Osteocyte (in vitro differentiated cells): ENCODE measurements at regions not wholly inside any gene's neighbourhood (a gene's known extent, or its start where the extent isn't known, plus 50 kb on each side); places are given as distances from the start of the nearest gene placed in this dataset.

Experiments
- DNase-seq: peaks from one replicate; pipeline ENCODE4 v3.0.0; 2021; ENCODE audit warnings: mixed read lengths; ENCODE audit not compliant: unreplicated experiment; ENCODE audit errors: extremely low spot score
- H3K27ac Mint-ChIP-seq: one replicate; pipeline ENCODE4 v1.8.0; 2021; ENCODE audit warnings: mild to moderate bottlenecking, mixed read lengths; ENCODE audit not compliant: unreplicated experiment
- H3K27me3 Mint-ChIP-seq: one replicate; pipeline ENCODE4 v1.8.0; 2021; ENCODE audit warnings: mixed read lengths; ENCODE audit not compliant: unreplicated experiment
- H3K36me3 Mint-ChIP-seq: one replicate; pipeline ENCODE4 v1.8.0; 2021; ENCODE audit warnings: mixed read lengths; ENCODE audit not compliant: unreplicated experiment
- H3K4me1 Mint-ChIP-seq: one replicate; pipeline ENCODE4 v1.8.0; 2021; ENCODE audit warnings: mixed read lengths; ENCODE audit not compliant: unreplicated experiment
- H3K4me3 Mint-ChIP-seq: one replicate; pipeline ENCODE4 v1.8.0; 2021; ENCODE audit warnings: mild to moderate bottlenecking, moderate library complexity, mixed read lengths; ENCODE audit not compliant: unreplicated experiment
- H3K9me3 Mint-ChIP-seq: one replicate; pipeline ENCODE4 v1.8.0; 2021; ENCODE audit warnings: mixed read lengths; ENCODE audit not compliant: unreplicated experiment
- TF ChIP-seq, protein P1 (sequence below): fragments of 200-600 bp; sonication (generic); IDR thresholded peaks from 2 replicates; pipeline ENCODE4 v1.5.0; 2021; ENCODE audit warnings: antibody characterized with exemption, mild to moderate bottlenecking, moderate library complexity

DNA sequence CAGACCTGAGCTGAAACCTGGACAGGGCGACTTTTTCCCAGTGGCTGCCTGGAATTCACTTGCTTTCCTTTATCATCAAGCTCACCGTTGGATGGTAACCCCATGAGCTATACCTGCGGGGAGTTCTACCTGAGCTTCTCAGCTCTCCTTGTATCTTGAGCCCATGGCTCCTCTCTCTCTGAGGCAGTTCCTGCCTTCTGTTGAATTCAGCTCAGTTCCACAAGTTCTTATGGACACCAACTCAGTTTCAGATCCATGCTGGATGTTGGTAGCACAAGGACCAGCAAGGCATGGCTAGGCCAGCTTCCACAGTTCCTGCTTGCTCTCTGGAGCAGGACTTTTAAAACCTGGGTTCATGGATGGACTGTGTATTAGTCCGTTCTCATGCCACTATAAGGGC lies 58.3 kb upstream of the AMPD3 start:
- Mint-ChIP-seq H3K4me3 (no peak overlapping the region), H3K27me3 (peaks cover 2% of the 10 kb centered on the region), H3K27ac (no peak overlapping the region), H3K9me3 (no peaks in the 10 kb centered on the region), H3K4me1 (peaks cover 40% of the 10 kb centered on the region), H3K36me3 (no peaks in the 10 kb centered on the region)
- TF ChIP-seq, protein P1, sequence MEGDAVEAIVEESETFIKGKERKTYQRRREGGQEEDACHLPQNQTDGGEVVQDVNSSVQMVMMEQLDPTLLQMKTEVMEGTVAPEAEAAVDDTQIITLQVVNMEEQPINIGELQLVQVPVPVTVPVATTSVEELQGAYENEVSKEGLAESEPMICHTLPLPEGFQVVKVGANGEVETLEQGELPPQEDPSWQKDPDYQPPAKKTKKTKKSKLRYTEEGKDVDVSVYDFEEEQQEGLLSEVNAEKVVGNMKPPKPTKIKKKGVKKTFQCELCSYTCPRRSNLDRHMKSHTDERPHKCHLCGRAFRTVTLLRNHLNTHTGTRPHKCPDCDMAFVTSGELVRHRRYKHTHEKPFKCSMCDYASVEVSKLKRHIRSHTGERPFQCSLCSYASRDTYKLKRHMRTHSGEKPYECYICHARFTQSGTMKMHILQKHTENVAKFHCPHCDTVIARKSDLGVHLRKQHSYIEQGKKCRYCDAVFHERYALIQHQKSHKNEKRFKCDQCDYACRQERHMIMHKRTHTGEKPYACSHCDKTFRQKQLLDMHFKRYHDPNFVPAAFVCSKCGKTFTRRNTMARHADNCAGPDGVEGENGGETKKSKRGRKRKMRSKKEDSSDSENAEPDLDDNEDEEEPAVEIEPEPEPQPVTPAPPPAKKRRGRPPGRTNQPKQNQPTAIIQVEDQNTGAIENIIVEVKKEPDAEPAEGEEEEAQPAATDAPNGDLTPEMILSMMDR, result no peak
- peak; percentile 60 for DNase-seq

GRCh38 chr11:10397226-10397987 lies 57.7 kb upstream of the AMPD3 start:
- H3K4me3 Mint-ChIP-seq, result no peak overlapping the region
- TF ChIP-seq, protein P1, result no peak
- DNase-seq, result peak; percentile 48
- no peak overlapping the region for H3K27ac Mint-ChIP-seq
- no peaks in the 10 kb centered on the region for H3K27me3 Mint-ChIP-seq
- H3K4me1 Mint-ChIP-seq, result peaks cover 40% of the 10 kb centered on the region
- no peaks in the 10 kb centered on the region for H3K36me3 Mint-ChIP-seq
- no peaks in the 10 kb centered on the region for H3K9me3 Mint-ChIP-seq

DNA sequence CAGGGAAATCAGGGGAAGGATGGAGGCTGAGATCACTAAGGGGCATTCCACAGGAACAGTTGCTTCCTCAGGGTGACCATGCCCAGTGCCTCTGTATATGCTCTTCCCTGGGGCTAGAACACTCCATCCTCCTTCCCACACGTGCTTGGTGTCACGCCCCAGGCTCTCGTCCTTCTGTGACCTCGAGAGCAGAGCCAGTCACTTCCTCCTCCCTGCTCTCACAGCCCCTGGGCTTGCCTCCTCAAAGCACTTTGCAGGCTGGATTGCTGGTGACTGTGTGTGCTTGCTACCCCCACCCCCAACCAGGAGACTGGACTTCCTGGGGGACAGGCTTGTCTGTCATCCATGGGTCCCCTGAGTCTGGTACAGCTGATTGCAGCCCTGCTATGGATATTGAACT lies 56.5 kb upstream of the AMPD3 start:
- Mint-ChIP-seq H3K4me1 (peaks cover 38% of the 10 kb centered on the region), H3K9me3 (no peaks in the 10 kb centered on the region), H3K27ac (no peak overlapping the region), H3K27me3 (no peaks in the 10 kb centered on the region), H3K4me3 (no peak overlapping the region), H3K36me3 (no peaks in the 10 kb centered on the region)
- peak; percentile 71 for DNase-seq
- TF ChIP-seq, protein P1, result no peak

- DNase-seq, result no peak
- no peaks in the 10 kb centered on the region for H3K9me3 Mint-ChIP-seq
- no peak overlapping the region for H3K4me3 Mint-ChIP-seq
- TF ChIP-seq, protein P1, result no peak
- peak overlapping the region; percentile 82 for H3K27ac Mint-ChIP-seq
- H3K4me1 Mint-ChIP-seq, result peaks cover 30% of the 10 kb centered on the region
- no peaks in the 10 kb centered on the region for H3K27me3 Mint-ChIP-seq
- no peaks in the 10 kb centered on the region for H3K36me3 Mint-ChIP-seq
Measured at GRCh38 chr11:10400856-10401255, 54.2 kb upstream of the AMPD3 start.

DNA sequence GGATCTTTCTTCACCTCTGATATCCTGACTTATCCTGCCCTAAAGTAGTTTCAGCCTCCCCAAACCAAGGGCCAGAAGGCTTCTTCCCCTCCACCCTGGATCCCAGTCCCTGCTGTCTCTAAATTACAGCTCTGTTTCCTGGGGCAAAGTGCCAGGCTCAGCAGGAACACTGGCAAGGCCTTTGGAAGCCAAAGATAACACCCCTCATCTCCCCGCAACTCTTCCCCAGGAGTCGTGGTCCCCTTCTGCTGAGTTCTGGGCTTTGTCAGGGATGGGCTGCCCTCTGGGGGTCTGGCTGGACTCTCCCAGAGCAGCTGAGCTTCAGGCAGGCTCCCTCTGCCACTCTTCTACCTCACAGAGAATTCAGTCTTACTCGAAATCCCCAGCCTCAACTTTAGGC lies 53.8 kb upstream of the AMPD3 start:
- no peaks in the 10 kb centered on the region for H3K27me3 Mint-ChIP-seq
- peak overlapping the region; percentile 82 for H3K27ac Mint-ChIP-seq
- peaks cover 33% of the 10 kb centered on the region for H3K4me1 Mint-ChIP-seq
- TF ChIP-seq, protein P1, result peak; percentile 28
- no peak overlapping the region for H3K4me3 Mint-ChIP-seq
- DNase-seq, result no peak
- no peaks in the 10 kb centered on the region for H3K36me3 Mint-ChIP-seq
- H3K9me3 Mint-ChIP-seq, result no peaks in the 10 kb centered on the region
